RWPE2 (cell line): ENCODE measurements at regions not wholly inside any gene's neighbourhood (a gene's known extent, or its start where the extent isn't known, plus 50 kb on each side); places are given as distances from the start of the nearest gene placed in this dataset.

ENCODE experiments used
- ATAC-seq: fragments of 200-7000 bp; cut with Tn5 transposase; 3 replicates; pipeline ENCODE4 v1.9.1; 2021; ENCODE audit warnings: low read depth
- DNase-seq: peaks from one replicate; pipeline ENCODE4 v3.0.0-alpha.2; 2020; ENCODE audit warnings: low spot score
- H3K27ac ChIP-seq: fragments of 450-650 bp; 2 replicates; pipeline ENCODE4 v1.5.1; 2017; ENCODE audit warnings: mild to moderate bottlenecking; ENCODE audit not compliant: poor library complexity, severe bottlenecking
- H3K27me3 ChIP-seq: fragments of 250-450 bp; sonication (Bioruptor Pico); 2 replicates; pipeline ENCODE4 v1.5.1; 2021; ENCODE audit warnings: mild to moderate bottlenecking, moderate library complexity; ENCODE audit not compliant: insufficient read depth, poor library complexity, severe bottlenecking
- H3K36me3 ChIP-seq: fragments of 250-450 bp; sonication (Bioruptor Pico); 2 replicates; pipeline ENCODE4 v1.5.1; 2020; ENCODE audit warnings: low read depth, mild to moderate bottlenecking, moderate library complexity
- H3K4me1 ChIP-seq: fragments of 250-450 bp; sonication (Bioruptor Pico); 2 replicates; pipeline ENCODE4 v1.5.1; 2021; ENCODE audit warnings: mild to moderate bottlenecking, moderate library complexity; ENCODE audit not compliant: insufficient read depth, poor library complexity, severe bottlenecking
- H3K4me3 ChIP-seq: fragments of 250-450 bp; sonication (Bioruptor Pico); 2 replicates; pipeline ENCODE4 v1.5.1; 2021; ENCODE audit warnings: mild to moderate bottlenecking, moderate library complexity; ENCODE audit not compliant: severe bottlenecking
- H3K9me3 ChIP-seq: fragments of 250-450 bp; sonication (Bioruptor Pico); 2 replicates; pipeline ENCODE4 v1.5.1; 2021; ENCODE audit warnings: mild to moderate bottlenecking, moderate library complexity; ENCODE audit not compliant: severe bottlenecking
- TF ChIP-seq, protein P1 (sequence below): fragments of 450-650 bp; IDR thresholded peaks from one replicate; pipeline ENCODE4 v1.5.1; 2017; ENCODE audit warnings: mild to moderate bottlenecking, moderate library complexity; ENCODE audit not compliant: poor library complexity, severe bottlenecking

DNA sequence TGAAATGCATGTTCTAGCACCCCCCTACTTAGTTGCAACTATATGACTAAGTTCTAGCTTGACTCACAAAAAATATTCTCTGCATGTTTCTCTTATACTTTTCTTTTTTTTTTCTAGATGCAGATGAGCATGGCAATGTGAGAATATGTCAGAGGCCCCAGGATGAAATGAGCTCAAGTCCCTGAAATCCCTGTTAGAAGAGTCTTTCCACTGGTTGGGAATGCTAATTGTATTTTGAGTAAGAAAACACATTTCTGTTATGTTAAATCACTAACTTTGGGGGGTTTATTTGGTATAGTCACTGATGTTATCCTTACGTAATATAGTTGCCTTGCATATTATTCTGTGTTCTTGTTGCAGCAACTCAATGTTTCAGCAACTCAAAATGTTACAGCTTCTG is 306.1 kb upstream of the CCDC179 start:
- Histone ChIP-seq H3K4me1 (no peaks in the 10 kb centered on the region), H3K27ac (no peak overlapping the region), H3K9me3 (no peaks in the 10 kb centered on the region), H3K4me3 (no peak overlapping the region), H3K36me3 (no peaks in the 10 kb centered on the region), H3K27me3 (peaks cover 12% of the 10 kb centered on the region)
- no peak for ATAC-seq
- TF ChIP-seq, protein P1, sequence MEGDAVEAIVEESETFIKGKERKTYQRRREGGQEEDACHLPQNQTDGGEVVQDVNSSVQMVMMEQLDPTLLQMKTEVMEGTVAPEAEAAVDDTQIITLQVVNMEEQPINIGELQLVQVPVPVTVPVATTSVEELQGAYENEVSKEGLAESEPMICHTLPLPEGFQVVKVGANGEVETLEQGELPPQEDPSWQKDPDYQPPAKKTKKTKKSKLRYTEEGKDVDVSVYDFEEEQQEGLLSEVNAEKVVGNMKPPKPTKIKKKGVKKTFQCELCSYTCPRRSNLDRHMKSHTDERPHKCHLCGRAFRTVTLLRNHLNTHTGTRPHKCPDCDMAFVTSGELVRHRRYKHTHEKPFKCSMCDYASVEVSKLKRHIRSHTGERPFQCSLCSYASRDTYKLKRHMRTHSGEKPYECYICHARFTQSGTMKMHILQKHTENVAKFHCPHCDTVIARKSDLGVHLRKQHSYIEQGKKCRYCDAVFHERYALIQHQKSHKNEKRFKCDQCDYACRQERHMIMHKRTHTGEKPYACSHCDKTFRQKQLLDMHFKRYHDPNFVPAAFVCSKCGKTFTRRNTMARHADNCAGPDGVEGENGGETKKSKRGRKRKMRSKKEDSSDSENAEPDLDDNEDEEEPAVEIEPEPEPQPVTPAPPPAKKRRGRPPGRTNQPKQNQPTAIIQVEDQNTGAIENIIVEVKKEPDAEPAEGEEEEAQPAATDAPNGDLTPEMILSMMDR, result no peak
- DNase-seq, result no peak

DNA sequence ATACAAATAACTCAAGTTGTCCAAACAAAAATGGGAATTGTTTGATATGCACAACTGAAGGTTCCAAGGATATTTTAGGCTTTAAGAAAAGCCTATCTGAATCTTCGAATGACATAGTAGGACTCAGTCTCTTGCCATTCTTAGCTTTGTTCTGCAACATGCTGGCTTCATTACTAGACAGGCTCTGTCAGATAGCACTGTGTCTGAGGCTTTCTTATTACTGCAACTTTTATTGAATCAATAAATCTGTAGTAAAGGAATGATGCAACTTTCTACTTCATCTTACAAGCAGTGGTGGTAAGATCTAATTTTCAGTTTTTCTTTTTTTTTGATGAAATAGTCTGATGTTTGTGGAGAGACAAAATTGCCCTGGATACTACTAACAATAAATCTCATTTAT is 319.3 kb upstream of the CCDC179 start:
- Histone ChIP-seq H3K27ac (no peak overlapping the region), H3K27me3 (no peaks in the 10 kb centered on the region), H3K9me3 (no peaks in the 10 kb centered on the region), H3K4me1 (no peaks in the 10 kb centered on the region), H3K4me3 (no peak overlapping the region), H3K36me3 (no peaks in the 10 kb centered on the region)
- ATAC-seq (no peak), DNase-seq (no peak)
- TF ChIP-seq, protein P1, result no peak

DNA sequence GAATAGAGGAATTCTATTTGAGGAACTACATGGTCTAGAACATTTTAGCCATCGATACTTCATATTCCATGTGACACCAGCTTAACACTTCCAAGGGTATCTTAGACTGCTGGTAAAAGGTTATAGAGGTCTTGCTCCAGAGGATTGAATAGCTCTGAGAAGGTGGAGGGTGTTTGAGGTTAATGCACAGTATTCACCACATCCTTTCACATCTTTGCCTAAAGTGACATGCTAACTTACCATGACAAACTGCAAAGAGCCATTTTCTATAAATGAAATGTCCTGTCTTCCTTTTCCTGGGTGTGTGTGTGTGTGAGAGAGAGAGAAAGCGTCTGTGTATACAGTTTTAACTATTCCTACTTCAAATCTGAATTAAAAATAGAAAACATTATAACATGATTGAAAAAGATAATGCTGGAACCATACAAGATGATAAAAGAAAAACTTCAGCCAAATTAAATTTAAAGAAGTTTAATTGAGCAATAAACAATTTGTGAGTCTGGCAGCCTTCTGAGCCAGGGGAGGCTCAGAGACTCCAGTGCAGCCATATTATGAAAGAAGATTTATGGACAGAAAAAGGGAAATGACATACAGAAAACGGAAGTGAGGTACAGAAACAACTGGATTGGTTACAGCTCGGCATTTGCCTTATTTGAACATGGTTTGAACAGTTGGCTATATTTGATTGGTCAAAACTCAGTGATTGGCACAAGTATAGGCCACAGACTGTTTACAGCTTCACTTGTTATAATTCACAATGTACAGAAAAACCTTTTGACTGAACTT is 320.9 kb upstream of the CCDC179 start:
- H3K9me3 ChIP-seq, result no peaks in the 10 kb centered on the region
- H3K4me3 ChIP-seq, result no peak overlapping the region
- TF ChIP-seq, protein P1, result no peak
- H3K27me3 ChIP-seq, result no peaks in the 10 kb centered on the region
- ATAC-seq (no peak), DNase-seq (no peak)
- H3K36me3 ChIP-seq, result no peaks in the 10 kb centered on the region
- no peak overlapping the region for H3K27ac ChIP-seq
- H3K4me1 ChIP-seq, result no peaks in the 10 kb centered on the region

DNA sequence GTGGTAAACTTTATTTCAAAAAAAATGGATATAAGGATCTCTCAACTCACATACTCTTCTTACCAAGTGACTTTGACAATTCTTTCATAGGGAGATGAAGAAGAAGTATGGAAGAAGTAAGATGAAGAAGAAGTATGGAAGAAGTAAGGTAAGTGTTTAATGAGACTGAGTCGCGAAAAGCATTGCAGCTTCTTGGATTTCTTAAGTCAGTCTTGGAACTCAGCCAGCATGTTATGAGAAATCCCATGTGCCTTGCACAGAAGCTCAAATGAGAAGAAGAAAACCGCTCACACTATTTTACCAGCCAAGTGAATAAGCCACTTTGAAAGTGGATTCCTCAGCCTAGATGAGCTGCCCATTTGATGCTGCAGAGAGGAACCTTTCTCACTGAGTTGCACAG is 332.0 kb upstream of the CCDC179 start:
- Histone ChIP-seq H3K9me3 (no peaks in the 10 kb centered on the region), H3K27ac (no peak overlapping the region), H3K36me3 (no peaks in the 10 kb centered on the region), H3K4me1 (no peaks in the 10 kb centered on the region), H3K27me3 (no peaks in the 10 kb centered on the region), H3K4me3 (no peak overlapping the region)
- no peak for ATAC-seq
- DNase-seq, result no peak
- TF ChIP-seq, protein P1, result no peak

DNA sequence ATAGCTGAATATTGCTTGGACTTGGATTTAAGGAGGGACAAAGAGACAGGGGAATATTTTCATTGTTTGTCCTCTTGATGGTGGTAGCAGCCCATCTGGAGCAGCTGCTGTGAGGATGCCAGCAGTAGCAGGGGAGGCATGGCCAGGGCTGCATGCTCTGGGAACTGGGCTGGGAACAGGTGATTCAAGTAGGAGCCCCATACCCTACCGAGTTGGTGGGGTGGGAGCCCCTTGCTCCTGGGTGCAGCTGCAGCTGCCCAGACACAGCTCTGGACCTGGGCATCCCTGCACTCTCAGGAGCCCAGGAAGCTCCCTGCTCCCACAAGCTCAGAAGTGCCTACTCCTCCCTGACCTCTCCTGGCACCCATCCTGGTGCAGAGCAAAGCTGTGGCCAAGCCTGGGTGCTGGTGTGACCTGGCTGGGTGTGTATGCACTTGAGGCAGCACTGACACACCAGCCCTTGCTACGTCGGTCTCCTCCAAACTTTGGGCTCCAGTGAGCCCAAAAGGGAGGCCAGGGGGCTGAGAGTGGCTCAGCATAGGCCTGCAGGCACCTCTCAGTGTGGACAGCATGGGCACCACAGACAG is 341.8 kb upstream of the CCDC179 start:
- TF ChIP-seq, protein P1, result no peak
- Histone ChIP-seq H3K4me3 (no peak overlapping the region), H3K4me1 (peaks cover 23% of the 10 kb centered on the region), H3K9me3 (no peaks in the 10 kb centered on the region), H3K36me3 (no peaks in the 10 kb centered on the region), H3K27me3 (no peaks in the 10 kb centered on the region), H3K27ac (no peak overlapping the region)
- no peak for DNase-seq
- ATAC-seq, result no peak
